ENCODE measurements at regions not wholly inside any gene's neighbourhood (a gene's known extent, or its start where the extent isn't known, plus 50 kb on each side); places are given as distances from the start of the nearest gene placed in this dataset.

GRCh38 chr6:14819840-14820420 lies 425.9 kb upstream of the JARID2 start:
- TF ChIP-seq ZNF184 (tag by site-specific recombination; IDR thresholded peaks at IDR 0.05) (no peak), ZNF561 (tag by site-specific recombination; IDR thresholded peaks at IDR 0.05; ENCODE audit: borderline replicate concordance) (no peak), BCL6B (tag by site-specific recombination; IDR thresholded peaks at IDR 0.05) (no peak), CTCF (tag by site-specific recombination; IDR thresholded peaks at IDR 0.05) (no peak), ZNF558 (tag by site-specific recombination; IDR thresholded peaks at IDR 0.05) (no peak), IKZF3 (tag by site-specific recombination; IDR thresholded peaks at IDR 0.05) (no peak), BCL11A (tag by site-specific recombination; IDR thresholded peaks at IDR 0.05; ENCODE audit: low read depth) (no peak)
